GM23338 (cell line): ENCODE measurements at regions not wholly inside any gene's neighbourhood (a gene's known extent, or its start where the extent isn't known, plus 50 kb on each side); places are given as distances from the start of the nearest gene placed in this dataset.
A peak's percentile ranks its signal among the peaks of the same experiment; 100 is the strongest.

Experiments
- ATAC-seq: fragments of 200-7000 bp; cut with Tn5 transposase; 3 replicates; pipeline ENCODE4 v1.9.1; 2020
- DNase-seq: peaks from one replicate; pipeline ENCODE4 v3.0.0-alpha.2; 2015; ENCODE audit warnings: low spot score
- H2AFZ ChIP-seq: fragments of 200-600 bp; sonication (generic); 2 replicates; pipeline ENCODE4 v1.8.0; 2016; ENCODE audit warnings: antibody characterized with exemption, mild to moderate bottlenecking, moderate library complexity
- H3F3A ChIP-seq: fragments of 200-600 bp; sonication (generic); replicated peaks from 2 replicates; pipeline ENCODE4 v1.8.0; 2017; ENCODE audit warnings: antibody characterized with exemption, mixed run types, low read depth
- H3K27ac ChIP-seq: fragments of 200-600 bp; sonication (generic); 2 replicates; pipeline ENCODE4 v1.6.1; 2016; ENCODE audit warnings: low read depth
- H3K27me3 ChIP-seq: fragments of 200-600 bp; sonication (generic); 2 replicates; pipeline ENCODE4 v1.8.0; 2016; ENCODE audit warnings: mild to moderate bottlenecking, mixed run types, moderate library complexity; ENCODE audit not compliant: insufficient read depth
- H3K36me3 ChIP-seq: fragments of 200-600 bp; sonication (generic); 2 replicates; pipeline ENCODE4 v1.8.0; 2016; ENCODE audit warnings: mild to moderate bottlenecking; ENCODE audit not compliant: insufficient read depth
- H3K4me1 ChIP-seq: fragments of 200-600 bp; sonication (generic); 2 replicates; pipeline ENCODE4 v1.8.0; 2016; ENCODE audit warnings: mild to moderate bottlenecking, moderate library complexity; ENCODE audit not compliant: insufficient read depth
- H3K4me2 ChIP-seq: fragments of 200-600 bp; sonication (generic); 2 replicates; pipeline ENCODE4 v1.7.1; 2017; ENCODE audit warnings: mixed run types
- H3K4me3 ChIP-seq: fragments of 200-600 bp; sonication (generic); 2 replicates; pipeline ENCODE4 v1.6.1; 2016; ENCODE audit warnings: mixed run types
- H3K79me2 ChIP-seq: fragments of 200-600 bp; sonication (generic); replicated peaks from 2 replicates; pipeline ENCODE4 v1.8.0; 2017; ENCODE audit warnings: mild to moderate bottlenecking; ENCODE audit not compliant: insufficient read depth
- H3K9me2 ChIP-seq: fragments of 200-600 bp; sonication (generic); 2 replicates; pipeline ENCODE4 v1.8.0; 2017; ENCODE audit not compliant: insufficient read depth
- H4K20me1 ChIP-seq: fragments of 200-600 bp; sonication (generic); replicated peaks from 2 replicates; pipeline ENCODE4 v1.8.0; 2017; ENCODE audit warnings: mild to moderate bottlenecking; ENCODE audit not compliant: insufficient read depth
- H3K27ac Mint-ChIP-seq: 2 replicates; pipeline ENCODE4 v1.8.0; 2020; ENCODE audit warnings: inconsistent platforms, mild to moderate bottlenecking, moderate library complexity, mixed read lengths
- H3K27me3 Mint-ChIP-seq: 3 replicates; pipeline ENCODE4 v1.8.0; 2022; ENCODE audit warnings: low read depth, mild to moderate bottlenecking, moderate library complexity, mixed read lengths, inconsistent platforms; ENCODE audit not compliant: insufficient read depth, poor library complexity
- H3K36me3 Mint-ChIP-seq: 3 replicates; pipeline ENCODE4 v1.8.0; 2021; ENCODE audit warnings: low read depth, mild to moderate bottlenecking, inconsistent platforms, moderate library complexity, mixed read lengths
- H3K4me1 Mint-ChIP-seq: 3 replicates; pipeline ENCODE4 v1.8.0; 2020; ENCODE audit warnings: mild to moderate bottlenecking, inconsistent platforms, mixed read lengths
- H3K4me3 Mint-ChIP-seq: 3 replicates; pipeline ENCODE4 v1.8.0; 2021; ENCODE audit warnings: moderate library complexity, mild to moderate bottlenecking, inconsistent platforms, mixed read lengths
- H3K9me3 Mint-ChIP-seq: 3 replicates; pipeline ENCODE4 v1.8.0; 2020; ENCODE audit warnings: moderate library complexity, mild to moderate bottlenecking, inconsistent platforms, mixed read lengths
- CREB1 ChIP-seq: fragments of 250-450 bp; sonication (Bioruptor Pico); IDR thresholded peaks from 2 replicates; pipeline ENCODE4 v1.5.0; 2020; ENCODE audit warnings: low read depth, mild to moderate bottlenecking, moderate library complexity
- EZH2 ChIP-seq: fragments of 200-600 bp; sonication (generic); IDR thresholded peaks from one replicate; pipeline ENCODE4 v1.8.0; 2017; ENCODE audit warnings: antibody characterized with exemption, mild to moderate bottlenecking, low read depth; ENCODE audit not compliant: unreplicated experiment
- EZH2phosphoT487 ChIP-seq: fragments of 200-600 bp; sonication (generic); IDR thresholded peaks from one replicate; pipeline ENCODE4 v1.8.1; 2018; ENCODE audit warnings: antibody characterized with exemption; ENCODE audit not compliant: unreplicated experiment
- JUNB ChIP-seq: IDR thresholded peaks from one replicate; pipeline ENCODE4 v1.6.1; 2016; ENCODE audit warnings: antibody characterized with exemption; ENCODE audit not compliant: unreplicated experiment
- NANOG ChIP-seq: IDR thresholded peaks from 2 replicates; pipeline ENCODE4 v1.6.1; 2016; ENCODE audit warnings: antibody characterized with exemption, borderline replicate concordance
- POLR2AphosphoS5 ChIP-seq: IDR thresholded peaks from 2 replicates; pipeline ENCODE4 v1.6.1; 2016; ENCODE audit warnings: antibody characterized with exemption, low read depth
- REST ChIP-seq: IDR thresholded peaks from one replicate; pipeline ENCODE4 v1.6.1; 2018; ENCODE audit warnings: antibody characterized with exemption; ENCODE audit not compliant: unreplicated experiment
- STAT1 ChIP-seq: IDR thresholded peaks from one replicate; pipeline ENCODE4 v1.6.1; 2016; ENCODE audit warnings: antibody characterized with exemption; ENCODE audit not compliant: unreplicated experiment
- ZNF114 ChIP-seq: fragments of 250-450 bp; sonication (Bioruptor Pico); IDR thresholded peaks from 2 replicates; pipeline ENCODE4 v1.5.0; 2020; ENCODE audit warnings: mild to moderate bottlenecking, moderate library complexity
- ZNF331 ChIP-seq: fragments of 250-450 bp; sonication (Bioruptor Pico); IDR thresholded peaks from 2 replicates; pipeline ENCODE4 v1.5.0; 2020; ENCODE audit warnings: low read depth, mild to moderate bottlenecking, moderate library complexity
- TF ChIP-seq, protein P1 (sequence below), 2 experiments: fragments of 200-600 bp in 1 of 2; sonication (generic) in 1 of 2; conservative IDR thresholded peaks; 2 replicates each; pipeline versions ENCODE4 v1.5.1 to v1.6.1; 2016 to 2017; ENCODE audit warnings: antibody characterized with exemption in 2 of 2, low read depth in 2 of 2, mild to moderate bottlenecking in 2 of 2, moderate library complexity in 1 of 2
- TF ChIP-seq, protein P2 (sequence below): IDR thresholded peaks from 2 replicates; pipeline ENCODE4 v1.6.1; 2016; ENCODE audit warnings: antibody characterized with exemption
- TF ChIP-seq, protein P3 (sequence below): fragments of 250-450 bp; sonication (Bioruptor Pico); IDR thresholded peaks from 2 replicates; pipeline ENCODE4 v1.5.0; 2020; ENCODE audit warnings: mild to moderate bottlenecking, moderate library complexity

DNA sequence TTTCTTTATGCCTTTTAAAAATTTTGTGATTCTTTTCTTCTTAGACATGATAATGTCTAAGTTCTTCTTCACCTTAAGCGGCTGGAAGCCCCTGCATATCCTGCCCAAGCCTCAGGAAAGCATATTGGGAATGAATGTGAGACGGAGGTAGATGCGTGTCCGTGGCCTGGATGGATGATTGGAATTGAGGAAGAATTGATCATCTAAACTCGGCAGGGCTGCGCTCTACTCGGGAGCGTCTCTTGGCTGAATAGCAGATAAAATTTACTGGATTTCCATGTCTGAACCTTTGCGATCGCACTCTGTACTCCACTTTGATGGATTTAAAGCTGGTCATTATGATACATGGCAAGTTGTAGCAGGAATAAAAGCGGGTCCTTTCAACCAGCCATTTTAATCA lies 406.7 kb upstream of the ONECUT1 start:
- Histone ChIP-seq H3K27me3 (peaks cover 22% of the 10 kb centered on the region), H3K9me2 (no peaks in the 10 kb centered on the region), H3K27ac (no peak overlapping the region), H3K4me1 (peaks cover 11% of the 10 kb centered on the region), H3K4me2 (peak overlapping the region; percentile 75), H3K79me2 (no peaks in the 10 kb centered on the region), H2AFZ (peak overlapping the region; percentile 75), H4K20me1 (no peaks in the 10 kb centered on the region), H3K36me3 (no peaks in the 10 kb centered on the region), H3K4me3 (peak overlapping the region; percentile 35), H3F3A (no peaks in the 10 kb centered on the region)
- peak; percentile 24; the same call in 2 of the 3 replicates for ATAC-seq
- TF ChIP-seq EZH2phosphoT487, result no peak
- TF ChIP-seq, protein P1, sequence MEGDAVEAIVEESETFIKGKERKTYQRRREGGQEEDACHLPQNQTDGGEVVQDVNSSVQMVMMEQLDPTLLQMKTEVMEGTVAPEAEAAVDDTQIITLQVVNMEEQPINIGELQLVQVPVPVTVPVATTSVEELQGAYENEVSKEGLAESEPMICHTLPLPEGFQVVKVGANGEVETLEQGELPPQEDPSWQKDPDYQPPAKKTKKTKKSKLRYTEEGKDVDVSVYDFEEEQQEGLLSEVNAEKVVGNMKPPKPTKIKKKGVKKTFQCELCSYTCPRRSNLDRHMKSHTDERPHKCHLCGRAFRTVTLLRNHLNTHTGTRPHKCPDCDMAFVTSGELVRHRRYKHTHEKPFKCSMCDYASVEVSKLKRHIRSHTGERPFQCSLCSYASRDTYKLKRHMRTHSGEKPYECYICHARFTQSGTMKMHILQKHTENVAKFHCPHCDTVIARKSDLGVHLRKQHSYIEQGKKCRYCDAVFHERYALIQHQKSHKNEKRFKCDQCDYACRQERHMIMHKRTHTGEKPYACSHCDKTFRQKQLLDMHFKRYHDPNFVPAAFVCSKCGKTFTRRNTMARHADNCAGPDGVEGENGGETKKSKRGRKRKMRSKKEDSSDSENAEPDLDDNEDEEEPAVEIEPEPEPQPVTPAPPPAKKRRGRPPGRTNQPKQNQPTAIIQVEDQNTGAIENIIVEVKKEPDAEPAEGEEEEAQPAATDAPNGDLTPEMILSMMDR (conservative IDR thresholded peaks at IDR 0.05; ENCODE audit: low read depth in 2 of 2), result no peak
- TF ChIP-seq REST, result no peak
- no peak for TF ChIP-seq STAT1
- TF ChIP-seq JUNB, result no peak
- no peak for TF ChIP-seq POLR2AphosphoS5
- TF ChIP-seq ZNF114 (CRISPR knock-in tag), result no peak
- TF ChIP-seq NANOG, result no peak
- TF ChIP-seq, protein P2, sequence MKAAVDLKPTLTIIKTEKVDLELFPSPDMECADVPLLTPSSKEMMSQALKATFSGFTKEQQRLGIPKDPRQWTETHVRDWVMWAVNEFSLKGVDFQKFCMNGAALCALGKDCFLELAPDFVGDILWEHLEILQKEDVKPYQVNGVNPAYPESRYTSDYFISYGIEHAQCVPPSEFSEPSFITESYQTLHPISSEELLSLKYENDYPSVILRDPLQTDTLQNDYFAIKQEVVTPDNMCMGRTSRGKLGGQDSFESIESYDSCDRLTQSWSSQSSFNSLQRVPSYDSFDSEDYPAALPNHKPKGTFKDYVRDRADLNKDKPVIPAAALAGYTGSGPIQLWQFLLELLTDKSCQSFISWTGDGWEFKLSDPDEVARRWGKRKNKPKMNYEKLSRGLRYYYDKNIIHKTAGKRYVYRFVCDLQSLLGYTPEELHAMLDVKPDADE, result no peak
- no peak for TF ChIP-seq ZNF331 (CRISPR knock-in tag)
- TF ChIP-seq, protein P3, sequence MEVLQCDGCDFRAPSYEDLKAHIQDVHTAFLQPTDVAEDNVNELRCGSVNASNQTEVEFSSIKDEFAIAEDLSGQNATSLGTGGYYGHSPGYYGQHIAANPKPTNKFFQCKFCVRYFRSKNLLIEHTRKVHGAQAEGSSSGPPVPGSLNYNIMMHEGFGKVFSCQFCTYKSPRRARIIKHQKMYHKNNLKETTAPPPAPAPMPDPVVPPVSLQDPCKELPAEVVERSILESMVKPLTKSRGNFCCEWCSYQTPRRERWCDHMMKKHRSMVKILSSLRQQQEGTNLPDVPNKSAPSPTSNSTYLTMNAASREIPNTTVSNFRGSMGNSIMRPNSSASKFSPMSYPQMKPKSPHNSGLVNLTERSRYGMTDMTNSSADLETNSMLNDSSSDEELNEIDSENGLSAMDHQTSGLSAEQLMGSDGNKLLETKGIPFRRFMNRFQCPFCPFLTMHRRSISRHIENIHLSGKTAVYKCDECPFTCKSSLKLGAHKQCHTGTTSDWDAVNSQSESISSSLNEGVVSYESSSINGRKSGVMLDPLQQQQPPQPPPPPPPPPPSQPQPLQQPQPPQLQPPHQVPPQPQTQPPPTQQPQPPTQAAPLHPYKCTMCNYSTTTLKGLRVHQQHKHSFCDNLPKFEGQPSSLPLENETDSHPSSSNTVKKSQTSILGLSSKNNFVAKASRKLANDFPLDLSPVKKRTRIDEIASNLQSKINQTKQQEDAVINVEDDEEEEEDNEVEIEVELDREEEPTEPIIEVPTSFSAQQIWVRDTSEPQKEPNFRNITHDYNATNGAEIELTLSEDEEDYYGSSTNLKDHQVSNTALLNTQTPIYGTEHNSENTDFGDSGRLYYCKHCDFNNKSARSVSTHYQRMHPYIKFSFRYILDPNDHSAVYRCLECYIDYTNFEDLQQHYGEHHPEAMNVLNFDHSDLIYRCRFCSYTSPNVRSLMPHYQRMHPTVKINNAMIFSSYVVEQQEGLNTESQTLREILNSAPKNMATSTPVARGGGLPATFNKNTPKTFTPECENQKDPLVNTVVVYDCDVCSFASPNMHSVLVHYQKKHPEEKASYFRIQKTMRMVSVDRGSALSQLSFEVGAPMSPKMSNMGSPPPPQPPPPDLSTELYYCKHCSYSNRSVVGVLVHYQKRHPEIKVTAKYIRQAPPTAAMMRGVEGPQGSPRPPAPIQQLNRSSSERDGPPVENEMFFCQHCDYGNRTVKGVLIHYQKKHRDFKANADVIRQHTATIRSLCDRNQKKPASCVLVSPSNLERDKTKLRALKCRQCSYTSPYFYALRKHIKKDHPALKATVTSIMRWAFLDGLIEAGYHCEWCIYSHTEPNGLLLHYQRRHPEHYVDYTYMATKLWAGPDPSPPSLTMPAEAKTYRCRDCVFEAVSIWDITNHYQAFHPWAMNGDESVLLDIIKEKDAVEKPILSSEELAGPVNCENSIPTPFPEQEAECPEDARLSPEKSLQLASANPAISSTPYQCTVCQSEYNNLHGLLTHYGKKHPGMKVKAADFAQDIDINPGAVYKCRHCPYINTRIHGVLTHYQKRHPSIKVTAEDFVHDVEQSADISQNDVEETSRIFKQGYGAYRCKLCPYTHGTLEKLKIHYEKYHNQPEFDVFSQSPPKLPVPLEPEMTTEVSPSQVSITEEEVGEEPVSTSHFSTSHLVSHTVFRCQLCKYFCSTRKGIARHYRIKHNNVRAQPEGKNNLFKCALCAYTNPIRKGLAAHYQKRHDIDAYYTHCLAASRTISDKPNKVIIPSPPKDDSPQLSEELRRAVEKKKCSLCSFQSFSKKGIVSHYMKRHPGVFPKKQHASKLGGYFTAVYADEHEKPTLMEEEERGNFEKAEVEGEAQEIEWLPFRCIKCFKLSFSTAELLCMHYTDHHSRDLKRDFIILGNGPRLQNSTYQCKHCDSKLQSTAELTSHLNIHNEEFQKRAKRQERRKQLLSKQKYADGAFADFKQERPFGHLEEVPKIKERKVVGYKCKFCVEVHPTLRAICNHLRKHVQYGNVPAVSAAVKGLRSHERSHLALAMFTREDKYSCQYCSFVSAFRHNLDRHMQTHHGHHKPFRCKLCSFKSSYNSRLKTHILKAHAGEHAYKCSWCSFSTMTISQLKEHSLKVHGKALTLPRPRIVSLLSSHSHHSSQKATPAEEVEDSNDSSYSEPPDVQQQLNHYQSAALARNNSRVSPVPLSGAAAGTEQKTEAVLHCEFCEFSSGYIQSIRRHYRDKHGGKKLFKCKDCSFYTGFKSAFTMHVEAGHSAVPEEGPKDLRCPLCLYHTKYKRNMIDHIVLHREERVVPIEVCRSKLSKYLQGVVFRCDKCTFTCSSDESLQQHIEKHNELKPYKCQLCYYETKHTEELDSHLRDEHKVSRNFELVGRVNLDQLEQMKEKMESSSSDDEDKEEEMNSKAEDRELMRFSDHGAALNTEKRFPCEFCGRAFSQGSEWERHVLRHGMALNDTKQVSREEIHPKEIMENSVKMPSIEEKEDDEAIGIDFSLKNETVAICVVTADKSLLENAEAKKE (CRISPR knock-in tag), result no peak
- TF ChIP-seq EZH2, result no peak
- no peak for TF ChIP-seq CREB1 (CRISPR knock-in tag)
- no peak overlapping the region for H3K27ac Mint-ChIP-seq
- no peaks in the 10 kb centered on the region for H3K36me3 Mint-ChIP-seq
- H3K27me3 Mint-ChIP-seq, result peaks cover 11% of the 10 kb centered on the region
- peaks cover 17% of the 10 kb centered on the region for H3K4me1 Mint-ChIP-seq
- H3K4me3 Mint-ChIP-seq, result no peak overlapping the region
- H3K9me3 Mint-ChIP-seq, result no peaks in the 10 kb centered on the region
- no peak for DNase-seq
